HG02852 (cell line): ENCODE measurements at regions not wholly inside any gene's neighbourhood (a gene's known extent, or its start where the extent isn't known, plus 50 kb on each side); places are given as distances from the start of the nearest gene placed in this dataset.

Experiments
- ATAC-seq: cut with Tn5 transposase; IDR thresholded peaks from one replicate; pipeline ENCODE4 v1.9.1; 2021; ENCODE audit warnings: mild to moderate bottlenecking, moderate library complexity; ENCODE audit not compliant: unreplicated experiment

GRCh38 chr7:88515301-88515700, 208.6 kb upstream of the STEAP4 start:
- no peak for ATAC-seq

GRCh38 chr7:88509341-88509740, 202.6 kb upstream of the STEAP4 start:
- no peak for ATAC-seq

GRCh38 chr7:88500131-88500530, 193.4 kb upstream of the STEAP4 start:
- ATAC-seq, result no peak

- ATAC-seq, result no peak
Observed at GRCh38 chr7:88495881-88496725, 189.4 kb upstream of the STEAP4 start.

- no peak for ATAC-seq
Observed at GRCh38 chr7:88492153-88492552, 185.5 kb upstream of the STEAP4 start.

- ATAC-seq, result no peak
Observed at GRCh38 chr7:88490874-88491273, 184.2 kb upstream of the STEAP4 start.

GRCh38 chr7:88490161-88490560, 183.5 kb upstream of the STEAP4 start:
- no peak for ATAC-seq

- no peak for ATAC-seq
Observed at GRCh38 chr7:88485821-88486220, 179.1 kb upstream of the STEAP4 start.

- ATAC-seq, result no peak
Observed at GRCh38 chr7:88484551-88484950, 177.9 kb upstream of the STEAP4 start.

- ATAC-seq, result no peak
Observed at GRCh38 chr7:88480896-88481295, 174.2 kb upstream of the STEAP4 start.

- ATAC-seq, result no peak
Observed at GRCh38 chr7:88480271-88480670, 173.6 kb upstream of the STEAP4 start.

- no peak for ATAC-seq
Observed at GRCh38 chr7:88477976-88478375, 171.3 kb upstream of the STEAP4 start.

GRCh38 chr7:88465600-88465999, 158.9 kb upstream of the STEAP4 start:
- ATAC-seq, result no peak

GRCh38 chr7:88462799-88463198, 156.1 kb upstream of the STEAP4 start:
- ATAC-seq, result no peak

GRCh38 chr7:88460650-88461049, 154.0 kb upstream of the STEAP4 start:
- ATAC-seq, result no peak

- no peak for ATAC-seq
Observed at GRCh38 chr7:88458946-88459345, 152.3 kb upstream of the STEAP4 start.

GRCh38 chr7:88458279-88458678, 151.6 kb upstream of the STEAP4 start:
- ATAC-seq, result no peak

GRCh38 chr7:88457320-88457719, 150.6 kb upstream of the STEAP4 start:
- ATAC-seq, result no peak

GRCh38 chr7:88456490-88456889, 149.8 kb upstream of the STEAP4 start:
- no peak for ATAC-seq

- ATAC-seq, result no peak
Observed at GRCh38 chr7:88455696-88456095, 149.0 kb upstream of the STEAP4 start.

GRCh38 chr7:88452646-88453045, 146.0 kb upstream of the STEAP4 start:
- no peak for ATAC-seq

- no peak for ATAC-seq
Observed at GRCh38 chr7:88450874-88451273, 144.2 kb upstream of the STEAP4 start.

GRCh38 chr7:88449410-88449809, 142.7 kb upstream of the STEAP4 start:
- ATAC-seq, result no peak
